Fibroblast of skin of back (primary cell): ENCODE measurements at regions not wholly inside any gene's neighbourhood (a gene's known extent, or its start where the extent isn't known, plus 50 kb on each side); places are given as distances from the start of the nearest gene placed in this dataset.

Experiments used
- DNase-seq: peaks from one replicate; pipeline ENCODE4 v3.0.0-alpha.2; 2013

- no peak for DNase-seq
Observed at GRCh38 chr1:22246755-22247480, 104.0 kb upstream of the WNT4 start.

- no peak for DNase-seq
Observed at GRCh38 chr1:22247527-22248245, 104.8 kb upstream of the WNT4 start.

DNA sequence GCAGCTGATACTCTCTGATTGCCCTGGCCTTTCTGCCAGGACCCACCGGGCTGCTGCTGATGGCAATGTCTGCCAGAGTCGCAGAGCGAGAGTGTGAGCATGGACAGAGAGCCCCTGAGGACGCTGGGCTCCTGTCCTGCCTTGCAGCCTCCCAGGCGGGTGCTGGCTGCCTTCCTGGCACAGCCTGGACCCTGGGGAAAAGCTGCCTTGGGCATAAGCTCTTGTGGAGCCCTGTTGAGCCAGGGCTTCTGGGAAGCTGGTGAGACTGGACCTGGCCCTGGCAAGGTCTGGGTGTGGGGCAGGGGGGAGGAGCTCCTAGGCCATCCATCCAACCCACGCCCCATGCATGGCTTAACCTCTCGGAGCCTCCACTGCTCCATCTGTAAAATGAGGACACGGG lies 105.8 kb upstream of the WNT4 start:
- DNase-seq, result no peak

DNA sequence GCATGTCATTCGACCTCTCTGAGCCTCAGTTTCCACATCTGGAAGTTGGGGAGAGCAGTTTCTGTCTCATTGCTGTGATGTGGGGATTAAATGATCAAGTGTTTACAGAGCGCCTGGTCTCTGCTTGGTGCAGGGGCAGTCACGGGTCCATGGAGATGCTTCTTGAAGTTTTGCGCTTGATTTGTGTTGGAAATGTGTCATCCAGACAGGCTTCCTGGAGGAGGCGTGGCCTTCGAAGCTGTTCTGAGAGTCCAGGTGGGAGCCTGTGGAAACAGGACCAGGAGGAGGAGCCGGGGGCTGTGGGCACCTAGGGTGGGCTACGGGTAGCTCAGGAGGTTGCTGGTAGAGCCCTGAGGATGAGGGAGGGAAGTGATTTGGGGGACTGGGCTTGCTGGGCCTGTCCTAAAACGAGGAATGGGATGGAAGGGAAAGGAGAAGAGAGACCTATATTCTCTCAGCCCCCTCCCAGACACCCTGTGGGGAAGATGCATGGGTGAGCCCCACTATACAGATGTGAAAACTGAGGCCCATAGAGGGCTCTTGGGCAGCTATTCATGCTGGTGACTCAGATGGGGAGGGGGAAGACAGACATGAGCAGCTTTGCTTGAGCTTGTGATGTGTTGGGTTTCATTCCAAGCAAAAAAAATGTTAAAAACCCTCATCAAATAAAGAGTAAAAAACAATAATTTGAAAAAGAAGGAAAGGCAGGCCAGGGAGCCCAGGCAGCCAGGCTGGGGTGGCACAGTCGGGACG lies 107.2 kb upstream of the WNT4 start:
- DNase-seq, result peak; percentile 31

DNA sequence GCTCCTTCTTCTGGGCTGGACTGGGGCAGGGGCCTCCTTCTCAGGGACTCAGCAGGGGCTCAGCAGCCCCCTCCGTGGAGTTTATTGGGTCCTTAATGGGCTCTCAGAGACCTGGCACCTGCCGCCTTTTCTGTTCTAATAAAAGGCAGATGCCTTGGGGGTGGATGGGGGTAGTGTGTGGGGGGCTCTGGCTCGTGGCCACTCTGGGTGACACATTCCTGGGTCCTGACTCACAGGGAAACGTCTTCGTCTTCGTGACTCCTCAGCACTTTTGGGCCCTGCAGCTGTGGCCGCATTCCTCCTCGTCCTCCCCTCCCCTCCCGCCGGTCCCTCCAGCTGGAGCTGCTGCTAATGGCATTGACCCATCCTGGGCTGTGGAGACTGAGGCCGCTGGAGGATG lies 107.8 kb upstream of the WNT4 start:
- peak; percentile 79 for DNase-seq

GRCh38 chr1:22252251-22252650 lies 109.4 kb upstream of the WNT4 start:
- no peak for DNase-seq

GRCh38 chr1:22253012-22253790 lies 110.3 kb upstream of the WNT4 start:
- DNase-seq, result peak; percentile 70

- DNase-seq, result no peak
Observed at GRCh38 chr1:22254756-22255155, 111.9 kb upstream of the WNT4 start.

- peak; percentile 26 for DNase-seq
Observed at GRCh38 chr1:22255341-22256212, 112.7 kb upstream of the WNT4 start.

- DNase-seq, result no peak
Observed at GRCh38 chr1:22256213-22256512, 113.3 kb upstream of the WNT4 start.

DNA sequence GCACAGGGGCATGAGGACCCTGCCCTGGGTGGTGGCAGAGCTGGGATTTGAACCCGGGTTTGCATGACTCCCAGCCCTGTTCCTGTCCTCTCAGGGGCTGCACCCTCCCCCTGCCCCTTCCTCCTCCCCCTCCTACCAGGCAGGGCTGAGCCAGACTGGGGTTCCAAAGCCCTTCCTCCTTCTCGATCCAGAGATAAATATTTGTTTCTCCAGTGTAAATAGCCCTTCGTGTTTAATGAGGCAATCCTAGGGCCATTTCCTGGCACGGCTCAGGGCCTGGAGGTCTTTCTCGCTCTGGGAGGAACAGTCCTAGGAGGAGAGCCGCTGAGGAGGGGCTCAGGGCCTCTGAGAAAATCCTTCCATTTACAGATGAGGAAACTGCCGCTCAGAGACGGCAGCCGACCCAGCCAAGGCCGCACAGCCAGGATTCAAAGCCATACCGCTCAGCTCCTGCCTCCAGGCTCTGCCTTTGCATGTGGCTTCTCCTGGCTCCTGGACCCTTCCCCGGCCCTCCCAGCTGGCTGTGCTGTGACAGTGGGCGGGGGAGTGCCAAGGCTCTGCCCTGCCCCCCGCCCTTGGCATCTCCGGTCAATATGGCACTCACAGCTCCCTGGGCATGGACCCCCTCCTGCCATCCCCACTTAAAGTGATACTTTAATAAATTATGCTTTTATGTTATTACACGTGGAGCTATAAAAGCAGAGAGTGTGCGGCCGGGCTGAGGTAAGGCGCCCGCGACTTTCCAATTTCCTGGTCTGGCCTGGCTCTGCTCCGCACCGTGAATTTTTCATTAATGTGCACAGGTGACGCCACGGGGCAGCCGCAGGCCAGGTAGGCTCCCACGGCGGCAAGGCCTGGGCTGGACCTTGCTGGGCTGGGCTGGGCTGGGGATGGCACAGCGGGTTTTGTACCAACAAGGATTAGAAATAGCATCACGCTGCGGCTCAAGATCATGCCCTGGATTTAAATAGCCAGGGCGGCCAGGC lies 114.7 kb upstream of the WNT4 start:
- DNase-seq, result no peak

- DNase-seq, result no peak
Observed at GRCh38 chr1:22258698-22259097, 115.8 kb upstream of the WNT4 start.

DNA sequence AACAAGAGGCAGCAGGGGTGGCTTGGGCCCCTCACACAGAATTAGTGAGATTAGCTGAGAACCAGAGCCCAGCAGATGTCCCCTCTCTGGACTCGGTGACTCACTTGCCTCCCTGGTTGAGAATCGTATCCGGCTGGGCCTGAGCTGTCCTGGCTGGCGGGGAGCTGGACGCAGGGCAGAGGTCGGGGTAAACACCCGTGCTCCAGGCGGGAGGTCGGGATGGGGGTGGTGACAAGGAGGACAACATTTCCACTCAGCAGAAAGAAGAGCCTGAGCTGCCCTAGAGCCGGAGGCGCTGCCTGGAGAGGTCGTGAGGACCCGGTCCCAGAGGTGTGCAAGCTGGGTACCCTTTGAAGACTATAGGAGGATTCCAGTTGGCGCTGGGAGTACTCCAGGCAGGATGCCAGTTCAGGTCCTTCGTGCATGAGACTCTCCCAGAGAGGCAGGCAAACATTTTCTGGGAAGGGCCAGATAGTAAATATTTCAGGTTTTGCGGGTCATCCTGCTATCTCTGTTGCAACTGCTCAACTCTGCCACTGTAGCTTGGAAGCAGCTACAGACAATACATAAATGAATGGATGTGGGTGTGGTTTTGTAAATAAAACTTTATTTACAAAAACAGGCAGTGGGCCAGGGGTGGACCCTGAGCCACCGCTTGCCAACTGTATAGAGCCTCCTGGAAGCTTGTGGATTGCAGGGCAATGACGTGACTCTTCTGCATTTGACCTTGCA lies 116.8 kb upstream of the WNT4 start:
- DNase-seq, result no peak

DNA sequence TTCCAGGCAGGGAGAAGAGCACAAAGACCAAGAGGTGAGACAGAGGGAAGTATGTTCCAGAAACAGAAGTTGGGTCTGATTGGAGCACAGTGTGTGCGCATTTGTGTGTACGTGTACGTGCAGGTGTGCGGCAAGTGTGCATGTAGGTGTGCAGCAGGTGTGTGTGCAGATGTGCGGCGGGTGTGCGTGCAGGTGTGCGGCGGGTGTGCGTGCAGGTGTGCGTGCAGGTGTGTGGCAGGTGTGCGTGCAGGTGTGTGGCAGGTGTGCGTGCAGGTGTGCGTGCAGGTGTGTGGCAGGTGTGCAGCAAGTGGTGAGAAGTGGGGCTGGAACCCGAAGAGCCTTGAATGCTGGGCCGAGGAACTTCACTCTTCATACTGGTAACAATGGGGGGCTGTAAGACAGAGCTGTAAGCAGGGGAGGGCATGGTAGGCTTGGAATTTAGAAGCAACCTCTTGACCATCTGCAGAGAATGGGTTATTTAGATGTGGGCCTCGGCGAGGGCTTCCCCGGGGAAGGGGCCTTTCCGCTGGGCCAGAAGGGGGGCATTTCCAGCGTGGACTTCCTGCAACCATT lies 118.0 kb upstream of the WNT4 start:
- DNase-seq, result no peak

DNA sequence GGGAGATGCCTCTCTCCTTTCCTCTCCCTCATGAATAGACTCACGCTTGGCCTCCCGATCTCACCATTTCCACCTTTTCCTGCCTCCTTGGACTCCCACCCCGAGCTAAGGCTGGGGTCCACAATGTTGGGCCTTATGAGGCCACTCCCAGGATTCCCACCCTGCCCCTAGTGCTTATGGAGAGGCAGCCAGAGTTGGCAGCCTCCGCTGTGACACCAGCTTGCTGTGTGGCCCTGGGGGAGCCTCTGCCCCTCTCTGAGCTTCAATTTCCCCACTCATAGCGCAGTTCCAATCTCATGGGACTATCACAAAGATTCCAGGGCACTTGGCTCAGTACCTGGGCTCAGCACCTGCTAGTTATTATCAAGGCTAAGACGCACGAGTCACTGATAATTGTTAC lies 118.7 kb upstream of the WNT4 start:
- DNase-seq, result no peak

- no peak for DNase-seq
Observed at GRCh38 chr1:22262583-22262982, 119.7 kb upstream of the WNT4 start.

- no peak for DNase-seq
Observed at GRCh38 chr1:22263359-22263758, 120.5 kb upstream of the WNT4 start.

DNA sequence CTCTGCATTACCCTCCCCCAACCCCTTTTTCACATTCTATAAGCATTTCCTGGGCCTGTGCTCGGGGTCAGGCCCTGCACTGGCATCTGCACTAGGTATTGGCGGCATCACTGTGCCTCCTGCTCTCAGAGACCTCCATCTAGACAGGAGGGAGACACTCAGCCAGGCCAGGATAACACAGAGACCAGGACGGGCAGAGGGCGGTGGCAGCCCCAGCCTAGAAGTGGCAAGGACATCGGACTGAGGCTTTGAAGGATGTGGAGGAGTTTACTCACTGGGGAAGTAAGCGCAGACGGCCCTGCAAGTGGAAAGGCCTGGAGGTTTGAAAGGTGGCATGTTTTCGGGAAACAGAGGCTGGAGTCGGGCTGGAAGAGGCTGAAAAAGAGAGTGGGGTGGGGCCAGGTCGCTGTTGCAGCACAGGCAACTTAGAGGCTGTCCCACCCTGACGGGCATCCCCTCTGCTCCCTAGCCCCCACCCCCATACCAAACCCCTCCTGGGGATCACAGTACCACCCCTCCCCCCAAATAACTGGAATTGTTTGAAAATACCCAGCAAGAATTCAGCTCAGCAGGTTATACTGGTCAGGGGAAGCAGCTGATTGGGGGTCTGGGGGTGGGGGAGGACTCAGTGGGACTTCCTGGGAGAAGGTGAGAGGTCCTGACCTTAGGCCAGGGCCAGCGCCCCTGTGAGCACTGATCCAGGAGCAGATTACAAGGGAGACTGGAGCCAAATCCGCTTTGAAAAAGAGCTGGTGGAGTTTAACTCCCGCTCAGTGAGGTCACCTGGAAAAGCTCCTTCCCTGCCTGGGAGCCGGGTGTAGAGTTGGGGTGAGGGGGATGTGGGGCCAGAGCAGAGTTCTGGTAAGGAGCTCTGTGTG lies 121.8 kb upstream of the WNT4 start:
- no peak for DNase-seq

DNA sequence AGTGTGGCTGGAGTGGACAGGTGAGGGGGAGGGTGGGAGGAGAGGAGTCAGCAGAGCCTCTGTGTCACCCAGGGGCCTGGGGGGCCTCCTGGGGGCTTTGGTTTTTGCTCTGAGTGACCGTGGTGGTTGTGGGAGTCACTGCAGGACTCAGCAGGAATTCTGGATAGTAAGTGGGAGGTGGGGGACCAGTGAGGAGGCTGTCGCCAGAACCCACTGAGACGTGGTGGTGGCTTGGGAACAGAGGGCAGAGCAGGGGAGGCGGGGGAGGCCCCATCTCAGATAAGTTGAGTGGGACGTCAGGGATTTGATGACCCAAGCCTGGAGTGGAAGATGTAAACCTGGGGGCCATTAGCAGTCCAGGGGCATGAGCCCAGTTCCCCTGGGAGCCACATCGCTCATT lies 123.2 kb upstream of the WNT4 start:
- DNase-seq, result no peak
